Endothelial cell of umbilical vein (primary cell): ENCODE measurements at regions not wholly inside any gene's neighbourhood (a gene's known extent, or its start where the extent isn't known, plus 50 kb on each side); places are given as distances from the start of the nearest gene placed in this dataset.

Source experiments
- BruUV-seq: library from RNA; stranded (reverse); fragments of 400-500 nt; replicated peaks from 2 replicates; lab custom pipeline; 2021; lab: Mats Ljungman, UMichigan
- CTCF ChIA-PET: fragments of 300-600, 350-600 bp; sonication (Branson Sonifier 250); formaldehyde crosslinking; loops from one replicate; lab custom pipeline; 2021; ENCODE audit warnings: antibody characterized with exemption, inconsistent platforms; lab: Charles Lee
- POLR2A ChIA-PET: fragments of 300-600, 350-600 bp; sonication (Branson Sonifier 250); formaldehyde crosslinking; loops from one replicate; lab custom pipeline; 2021; ENCODE audit warnings: antibody characterized with exemption, inconsistent platforms; lab: Charles Lee
- DNase-seq: peaks from one replicate; pipeline ENCODE4 v3.0.0-alpha.2; 2011; ENCODE audit warnings: low read depth, low spot score
- FAIRE-seq: peaks from 2 replicates; lab custom pipeline; 2011; peaks lifted over from hg19 to GRCh38; lab: Jason Lieb, UNC
- H2AFZ ChIP-seq: 2 replicates; pipeline ENCODE4 v1.6.0; 2012; ENCODE audit warnings: low read depth, low read length, control low read depth, inconsistent platforms
- H3K27ac ChIP-seq: 2 replicates; pipeline ENCODE4 v1.5.1; 2011; ENCODE audit warnings: low read depth, mild to moderate bottlenecking, control low read depth, low read length, moderate library complexity; ENCODE audit not compliant: insufficient read depth
- H3K27me3 ChIP-seq, 2 experiments: 2 replicates each; pipeline versions ENCODE4 v1.6.0 to v1.6.1; 2011; ENCODE audit warnings: low read length in 2 of 2, mixed read lengths in 1 of 2; ENCODE audit not compliant: control insufficient read depth in 2 of 2, insufficient read depth in 2 of 2
- H3K36me3 ChIP-seq, 2 experiments: 2 replicates in 1 of 2; 3 replicates in 1 of 2; pipeline ENCODE4 v1.5.1; 2011; ENCODE audit warnings: low read length in 2 of 2, mild to moderate bottlenecking in 1 of 2, moderate library complexity in 1 of 2; ENCODE audit not compliant: control insufficient read depth in 2 of 2, insufficient read depth in 2 of 2; ENCODE audit errors: extremely low read depth in 1 of 2
- H3K4me1 ChIP-seq: 3 replicates; pipeline ENCODE4 v1.5.1; 2011; ENCODE audit warnings: mild to moderate bottlenecking, low read length; ENCODE audit not compliant: control insufficient read depth, insufficient read depth; ENCODE audit errors: extremely low read depth
- H3K4me2 ChIP-seq: 2 replicates; pipeline ENCODE4 v1.6.1; 2011; ENCODE audit warnings: low read length, control low read depth, mixed read lengths; ENCODE audit not compliant: insufficient read depth
- H3K4me3 ChIP-seq, 3 experiments: fragments of 200-600 bp in 1 of 3; sonication (generic), shearing (Covaris generic) in 1 of 3; replicated peaks in 1 of 3; 2 replicates each; pipeline ENCODE4 v1.5.1; 2011 to 2016; ENCODE audit warnings: control low read depth in 3 of 3, low read length in 3 of 3, mild to moderate bottlenecking in 2 of 3, inconsistent platforms in 1 of 3, low read depth in 1 of 3, moderate library complexity in 1 of 3; ENCODE audit not compliant: insufficient read depth in 1 of 3
- H3K79me2 ChIP-seq: 2 replicates; pipeline ENCODE4 v1.6.0; 2012; ENCODE audit warnings: low read length, inconsistent platforms; ENCODE audit not compliant: control insufficient read depth, insufficient read depth
- H3K9ac ChIP-seq: replicated peaks from 2 replicates; pipeline ENCODE3; 2011; ENCODE audit warnings: low read length, control low read depth; ENCODE audit not compliant: insufficient read depth; ENCODE audit errors: extremely low read depth
- H3K9me1 ChIP-seq: replicated peaks from 3 replicates; pipeline ENCODE4 v1.6.0; 2011; ENCODE audit warnings: mild to moderate bottlenecking, low read length; ENCODE audit not compliant: control insufficient read depth, insufficient read depth; ENCODE audit errors: extremely low read depth
- H3K9me3 ChIP-seq: replicated peaks from 2 replicates; pipeline ENCODE4 v1.5.1; 2012; ENCODE audit warnings: low read length, inconsistent platforms; ENCODE audit not compliant: control insufficient read depth, insufficient read depth
- H4K20me1 ChIP-seq: replicated peaks from 2 replicates; pipeline ENCODE3; 2011; ENCODE audit warnings: mild to moderate bottlenecking, low read length; ENCODE audit not compliant: control insufficient read depth, insufficient read depth; ENCODE audit errors: extremely low read depth
- EZH2 ChIP-seq: IDR thresholded peaks from 2 replicates; pipeline ENCODE4 v1.6.1; 2012; ENCODE audit warnings: borderline replicate concordance, low read depth, mild to moderate bottlenecking, moderate library complexity, low read length, inconsistent platforms; ENCODE audit not compliant: severe bottlenecking
- FOS ChIP-seq: IDR thresholded peaks from 2 replicates; pipeline ENCODE4 v1.6.1; 2011; ENCODE audit warnings: mild to moderate bottlenecking, low read length, moderate library complexity, borderline replicate concordance; ENCODE audit not compliant: insufficient read depth
- GATA2 ChIP-seq: IDR thresholded peaks from 2 replicates; pipeline ENCODE4 v1.7.0; 2011; ENCODE audit warnings: low read depth, mild to moderate bottlenecking, moderate library complexity, mixed read lengths, low read length; ENCODE audit not compliant: insufficient read length, insufficient read depth
- JUN ChIP-seq: IDR thresholded peaks from 2 replicates; pipeline ENCODE4 v1.6.1; 2011; ENCODE audit warnings: borderline replicate concordance, low read depth; ENCODE audit not compliant: insufficient read length, insufficient read depth
- MAX ChIP-seq: IDR thresholded peaks from 2 replicates; pipeline ENCODE4 v1.6.1; 2011; ENCODE audit not compliant: insufficient read depth, insufficient read length
- MYC ChIP-seq: IDR thresholded peaks from one replicate; pipeline ENCODE4 v1.6.1; 2011; ENCODE audit warnings: mild to moderate bottlenecking, low read depth, low read length
- POLR2A ChIP-seq: IDR thresholded peaks from 2 replicates; pipeline ENCODE4 v1.6.1; 2012; ENCODE audit warnings: low read depth, mild to moderate bottlenecking, control low read depth, low read length
- POLR2AphosphoS5 ChIP-seq: IDR thresholded peaks from 2 replicates; pipeline ENCODE4 v1.6.1; 2012; ENCODE audit warnings: low read depth, mild to moderate bottlenecking, control low read depth, low read length, moderate library complexity; ENCODE audit not compliant: insufficient read depth
- dilution Hi-C: fragments of 300-500 bp; cut with MboI; formaldehyde crosslinking; loops from one replicate; pipeline ENCODE4 v1.15.0; 2019; ENCODE audit warnings: low sequenced_read_pairs; ENCODE audit not compliant: extremely low pct_ligation_motif_present
- intact Hi-C: fragments of 100-400 bp; cut with micrococcal nuclease; formaldehyde crosslinking; loops from one replicate; pipeline ENCODE4 v1.10.0; 2022
- TF ChIP-seq, protein P1 (sequence below), 2 donors: IDR thresholded peaks; 1 replicate in 1 of 2; 2 replicates in 1 of 2; pipeline ENCODE4 v1.5.1; 2011; ENCODE audit warnings: low read length in 2 of 2, mild to moderate bottlenecking in 2 of 2, moderate library complexity in 2 of 2, control low read depth in 1 of 2, inconsistent platforms in 1 of 2, low read depth in 1 of 2; ENCODE audit not compliant: insufficient read depth in 1 of 2; ENCODE audit errors: extremely low read depth in 1 of 2

- Histone ChIP-seq H3K9me3 (no peaks in the 10 kb centered on the region), H4K20me1 (no peaks in the 10 kb centered on the region), H3K9ac (no peak overlapping the region), H3K79me2 (no peaks in the 10 kb centered on the region), H3K4me2 (no peak overlapping the region), H3K27ac (no peak overlapping the region), H3K4me1 (no peaks in the 10 kb centered on the region), H3K36me3 (no peaks in the 10 kb centered on the region), H3K9me1 (no peaks in the 10 kb centered on the region), H2AFZ (no peak overlapping the region), H3K27me3 (no peaks in the 10 kb centered on the region), H3K4me3 (no peak overlapping the region)
- intact Hi-C loops = no loop called here
- ChIA-PET POLR2A (no interaction called here), CTCF (interaction anchor here (0.8 to 1.2 kb wide), 3 partner anchors 11 to 26 kb away, joined by 3 read pairs; no protein-coding TSS in a partner anchor)
- FAIRE-seq = no peak
- no peak for TF ChIP-seq MAX
- TF ChIP-seq, protein P1, sequence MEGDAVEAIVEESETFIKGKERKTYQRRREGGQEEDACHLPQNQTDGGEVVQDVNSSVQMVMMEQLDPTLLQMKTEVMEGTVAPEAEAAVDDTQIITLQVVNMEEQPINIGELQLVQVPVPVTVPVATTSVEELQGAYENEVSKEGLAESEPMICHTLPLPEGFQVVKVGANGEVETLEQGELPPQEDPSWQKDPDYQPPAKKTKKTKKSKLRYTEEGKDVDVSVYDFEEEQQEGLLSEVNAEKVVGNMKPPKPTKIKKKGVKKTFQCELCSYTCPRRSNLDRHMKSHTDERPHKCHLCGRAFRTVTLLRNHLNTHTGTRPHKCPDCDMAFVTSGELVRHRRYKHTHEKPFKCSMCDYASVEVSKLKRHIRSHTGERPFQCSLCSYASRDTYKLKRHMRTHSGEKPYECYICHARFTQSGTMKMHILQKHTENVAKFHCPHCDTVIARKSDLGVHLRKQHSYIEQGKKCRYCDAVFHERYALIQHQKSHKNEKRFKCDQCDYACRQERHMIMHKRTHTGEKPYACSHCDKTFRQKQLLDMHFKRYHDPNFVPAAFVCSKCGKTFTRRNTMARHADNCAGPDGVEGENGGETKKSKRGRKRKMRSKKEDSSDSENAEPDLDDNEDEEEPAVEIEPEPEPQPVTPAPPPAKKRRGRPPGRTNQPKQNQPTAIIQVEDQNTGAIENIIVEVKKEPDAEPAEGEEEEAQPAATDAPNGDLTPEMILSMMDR (IDR thresholded peaks at IDR 0.05; ENCODE audit: extremely low read depth in 1 of 2, insufficient read depth in 1 of 2, low read depth in 1 of 2, low read length in 2 of 2) = no peak
- TF ChIP-seq EZH2 = no peak
- TF ChIP-seq JUN = no peak
- TF ChIP-seq POLR2A = no peak
- TF ChIP-seq GATA2 = no peak
- TF ChIP-seq MYC = no peak
- no peak for TF ChIP-seq FOS
- no peak for TF ChIP-seq POLR2AphosphoS5
- dilution Hi-C loops = no loop called here
- no TSS peak for BruUV-seq
- DNase-seq = no peak
These were observed 110.5 kb upstream of the HMHB1 start for GRCh38 chr5:143701493-143701892.
